ENCODE measurements at regions not wholly inside any gene's neighbourhood (a gene's known extent, or its start where the extent isn't known, plus 50 kb on each side); places are given as distances from the start of the nearest gene placed in this dataset.
"Not testable (repeated sequence)": the region's sequence is repeated elsewhere in the genome, so short reads cannot be mapped to it uniquely, and the experiment has no call there.

GRCh38 chr18:78431606-78432005 lies 548.0 kb upstream of the SALL3 start:
- H3K27me3 ChIP-seq (replicated peaks in 1 of 7), result no peaks in the 10 kb centered on the region
- no peak overlapping the region for H3K4me3 ChIP-seq
- TF ChIP-seq POLR2AphosphoS5 (IDR thresholded peaks at IDR 0.05) (no peak), POLR2A (IDR thresholded peaks at IDR 0.05) (no peak)
- DNase-seq, result peak; percentile 58
- WGBS, 5 donors, result 87 to 94% (median 88%) methylated on average over 12 to 13 of the region's 13 CpGs
- intact Hi-C loops (cut with DNase I; ENCODE audit: low total_unique reads), result no loop called here
- H3K9me3 ChIP-seq, result peaks cover 0 to 11% (median 0%) of the 10 kb centered on the region in 8 donors
- no peaks in the 10 kb centered on the region for H3K4me1 ChIP-seq
- H3K27ac ChIP-seq, result no peak overlapping the region
- no peaks in the 10 kb centered on the region for H3K36me3 ChIP-seq

GRCh38 chr18:78433562-78433961 lies 546.1 kb upstream of the SALL3 start:
- TF ChIP-seq CTCF (IDR thresholded peaks at IDR 0.05 in 8 of 11, conservative IDR thresholded peaks at IDR 0.05 in 3 of 11) (no peak), POLR2AphosphoS5 (IDR thresholded peaks at IDR 0.05) (no peak), POLR2A (IDR thresholded peaks at IDR 0.05) (no peak)
- intact Hi-C loops (cut with DNase I; ENCODE audit: low total_unique reads), result no loop called here
- DNase-seq, result peak; percentile 25
- no peaks in the 10 kb centered on the region for H3K27me3 ChIP-seq (replicated peaks in 1 of 7)
- H3K4me1 ChIP-seq, result no peaks in the 10 kb centered on the region
- H3K27ac ChIP-seq, result no peak overlapping the region
- WGBS, 5 donors, result 78 to 88% (median 81%) methylated on average over 9 of the region's 9 CpGs
- H3K4me3 ChIP-seq, result no peak overlapping the region
- peaks cover 0 to 14% (median 0%) of the 10 kb centered on the region in 8 donors for H3K9me3 ChIP-seq
- H3K36me3 ChIP-seq, result no peaks in the 10 kb centered on the region

- H3K9me3 ChIP-seq, result peaks cover 0 to 13% (median 0%) of the 10 kb centered on the region in 8 donors
- intact Hi-C loops (cut with DNase I; ENCODE audit: low total_unique reads), result no loop called here
- H3K4me1 ChIP-seq, result no peaks in the 10 kb centered on the region
- 77 to 85% (median 81%) methylated on average over 8 of the region's 8 CpGs for WGBS, 5 donors
- H3K4me3 ChIP-seq, result no peak overlapping the region
- H3K36me3 ChIP-seq, result no peaks in the 10 kb centered on the region
- no peak overlapping the region for H3K27ac ChIP-seq
- no peaks in the 10 kb centered on the region for H3K27me3 ChIP-seq (replicated peaks in 1 of 7)
- TF ChIP-seq POLR2AphosphoS5 (IDR thresholded peaks at IDR 0.05), result no peak
- no peak for DNase-seq
Measured at GRCh38 chr18:78436110-78436509, 543.5 kb upstream of the SALL3 start.

- intact Hi-C loops (cut with DNase I; ENCODE audit: low total_unique reads); H3K27me3 ChIP-seq (replicated peaks in 1 of 7); H3K36me3 ChIP-seq; DNase-seq; H3K27ac ChIP-seq; H3K4me1 ChIP-seq; H3K4me3 ChIP-seq: not testable (repeated sequence)
- WGBS, 5 donors, result 87 to 93% (median 89%) methylated on average over 13 of the region's 13 CpGs
- peaks cover 0 to 13% (median 0%) of the 10 kb centered on the region in 8 donors for H3K9me3 ChIP-seq
Measured at GRCh38 chr18:78438235-78438634, 541.4 kb upstream of the SALL3 start.

GRCh38 chr18:78445880-78446279 lies 533.7 kb upstream of the SALL3 start:
- H3K36me3 ChIP-seq, result no peaks in the 10 kb centered on the region
- TF ChIP-seq CTCF (IDR thresholded peaks at IDR 0.05 in 8 of 11, conservative IDR thresholded peaks at IDR 0.05 in 3 of 11), result no peak
- TF ChIP-seq POLR2A (IDR thresholded peaks at IDR 0.05), result no peak
- TF ChIP-seq POLR2AphosphoS5 (IDR thresholded peaks at IDR 0.05), result no peak
- no peaks in the 10 kb centered on the region for H3K9me3 ChIP-seq
- H3K4me3 ChIP-seq, result no peak overlapping the region
- intact Hi-C loops (cut with DNase I; ENCODE audit: low total_unique reads), result no loop called here
- no peaks in the 10 kb centered on the region for H3K27me3 ChIP-seq (replicated peaks in 1 of 7)
- H3K27ac ChIP-seq, result no peak overlapping the region
- WGBS, 5 donors, result 85 to 93% (median 89%) methylated on average over 12 of the region's 12 CpGs
- DNase-seq, result no peak
- H3K4me1 ChIP-seq, result no peaks in the 10 kb centered on the region

- no peak overlapping the region for H3K27ac ChIP-seq
- intact Hi-C loops (cut with DNase I; ENCODE audit: low total_unique reads), result no loop called here
- no peaks in the 10 kb centered on the region for H3K36me3 ChIP-seq
- no peak for TF ChIP-seq POLR2A (IDR thresholded peaks at IDR 0.05)
- TF ChIP-seq CTCF (IDR thresholded peaks at IDR 0.05 in 8 of 11, conservative IDR thresholded peaks at IDR 0.05 in 3 of 11), result no peak
- TF ChIP-seq POLR2AphosphoS5 (IDR thresholded peaks at IDR 0.05), result no peak
- no peaks in the 10 kb centered on the region for H3K9me3 ChIP-seq
- no peak overlapping the region for H3K4me3 ChIP-seq
- no peak for DNase-seq
- WGBS, 5 donors, result 40 to 63% (median 44%) methylated on average over 4 of the region's 4 CpGs
- H3K27me3 ChIP-seq (replicated peaks in 1 of 7), result no peaks in the 10 kb centered on the region
- H3K4me1 ChIP-seq, result no peaks in the 10 kb centered on the region
Measured at GRCh38 chr18:78447211-78447610, 532.4 kb upstream of the SALL3 start.

All from spleen (tissue), 11 donors.